ENCODE measurements at regions not wholly inside any gene's neighbourhood (a gene's known extent, or its start where the extent isn't known, plus 50 kb on each side); places are given as distances from the start of the nearest gene placed in this dataset.

GRCh38 chr5:56685503-56686217, 129.7 kb upstream of the MAP3K1 start (continued):
- TF ChIP-seq ZNF592 (IDR thresholded peaks at IDR 0.05) (no peak), CBX2 (IDR thresholded peaks at IDR 0.05; ENCODE audit: insufficient read depth, low read length, poor library complexity, severe bottlenecking) (no peak), ARNT (IDR thresholded peaks at IDR 0.05) (no peak), ARHGAP35 (IDR thresholded peaks at IDR 0.05; ENCODE audit: partially characterized antibody) (no peak), ZNF445 (CRISPR knock-in tag; IDR thresholded peaks at IDR 0.05; ENCODE audit: low read depth) (no peak), MBD1 (CRISPR knock-in tag; IDR thresholded peaks at IDR 0.05) (no peak), PKNOX1 (IDR thresholded peaks at IDR 0.05) (no peak)

Data from K562 (cell line).